Peyer's patch (tissue), 4 donors: ENCODE measurements at regions not wholly inside any gene's neighbourhood (a gene's known extent, or its start where the extent isn't known, plus 50 kb on each side); places are given as distances from the start of the nearest gene placed in this dataset.

Experiments used
- DNase-seq, 3 donors: peaks; one replicate each; pipeline ENCODE4 v3.0.0-alpha.2; 2017 to 2019
- H3K27ac ChIP-seq, 4 donors: fragments of 200-600 bp; sonication (generic); one replicate each; pipeline ENCODE4 v1.5.1; 2016 to 2019
- H3K27me3 ChIP-seq, 2 donors: fragments of 200-600 bp; sonication (generic); one replicate each; pipeline ENCODE4 v1.5.1; 2019
- H3K36me3 ChIP-seq, 3 donors: fragments of 200-600 bp; sonication (generic); one replicate each; pipeline ENCODE4 v1.5.1; 2016 to 2019
- H3K4me1 ChIP-seq, 4 donors: fragments of 200-600 bp; sonication (generic); one replicate each; pipeline ENCODE4 v1.5.1; 2016 to 2019
- H3K4me3 ChIP-seq, 4 donors: fragments of 200-600 bp; sonication (generic); 1 replicate in 3 of 4; 2 replicates in 1 of 4; pipeline ENCODE4 v1.5.1; 2016 to 2019; ENCODE audit warnings: mild to moderate bottlenecking in 1 of 4
- H3K9me3 ChIP-seq, 4 donors: fragments of 200-600 bp; sonication (generic); one replicate each; pipeline ENCODE4 v1.5.1; 2016 to 2019; ENCODE audit warnings: mild to moderate bottlenecking in 1 of 4
- CTCF ChIP-seq, 6 experiments: fragments of 450-650 bp in 4 of 6; fragments of 200-600 bp in 2 of 6; sonication (generic) in 1 of 6; IDR thresholded peaks; one replicate each; pipeline ENCODE4 v1.5.1; 2017 to 2019; ENCODE audit warnings: antibody characterized with exemption in 6 of 6, mild to moderate bottlenecking in 3 of 6, moderate library complexity in 1 of 6
- POLR2A ChIP-seq, 2 donors: fragments of 450-650 bp; IDR thresholded peaks; one replicate each; pipeline ENCODE4 v1.5.1; 2017; ENCODE audit warnings: antibody characterized with exemption in 2 of 2, mild to moderate bottlenecking in 2 of 2, moderate library complexity in 2 of 2

- no peaks in the 10 kb centered on the region for H3K36me3 ChIP-seq
- DNase-seq: no peak
- TF ChIP-seq CTCF (IDR thresholded peaks at IDR 0.05): no peak
- no peak for TF ChIP-seq POLR2A (IDR thresholded peaks at IDR 0.05)
- H3K9me3 ChIP-seq: no peaks in the 10 kb centered on the region
- no peak overlapping the region for H3K27ac ChIP-seq
- no peaks in the 10 kb centered on the region for H3K27me3 ChIP-seq
- no peaks in the 10 kb centered on the region for H3K4me1 ChIP-seq
- no peak overlapping the region for H3K4me3 ChIP-seq
These were observed 130.6 kb upstream of the KCNJ16 start for GRCh38 chr17:69944406-69944805.

GRCh38 chr17:69945698-69946185 is 129.3 kb upstream of the KCNJ16 start:
- Histone ChIP-seq H3K4me1 (no peaks in the 10 kb centered on the region), H3K27ac (no peak overlapping the region), H3K4me3 (no peak overlapping the region), H3K27me3 (no peaks in the 10 kb centered on the region), H3K9me3 (no peaks in the 10 kb centered on the region), H3K36me3 (no peaks in the 10 kb centered on the region)
- DNase-seq: no peak
- TF ChIP-seq CTCF (IDR thresholded peaks at IDR 0.05) (no peak), POLR2A (IDR thresholded peaks at IDR 0.05) (no peak)

GRCh38 chr17:69947027-69947759 is 127.8 kb upstream of the KCNJ16 start:
- Histone ChIP-seq H3K9me3 (no peaks in the 10 kb centered on the region), H3K4me3 (no peak overlapping the region), H3K27me3 (no peaks in the 10 kb centered on the region), H3K4me1 (no peaks in the 10 kb centered on the region), H3K27ac (no peak overlapping the region), H3K36me3 (no peaks in the 10 kb centered on the region)
- no peak for DNase-seq
- TF ChIP-seq CTCF (IDR thresholded peaks at IDR 0.05): no peak
- TF ChIP-seq POLR2A (IDR thresholded peaks at IDR 0.05): no peak

DNA sequence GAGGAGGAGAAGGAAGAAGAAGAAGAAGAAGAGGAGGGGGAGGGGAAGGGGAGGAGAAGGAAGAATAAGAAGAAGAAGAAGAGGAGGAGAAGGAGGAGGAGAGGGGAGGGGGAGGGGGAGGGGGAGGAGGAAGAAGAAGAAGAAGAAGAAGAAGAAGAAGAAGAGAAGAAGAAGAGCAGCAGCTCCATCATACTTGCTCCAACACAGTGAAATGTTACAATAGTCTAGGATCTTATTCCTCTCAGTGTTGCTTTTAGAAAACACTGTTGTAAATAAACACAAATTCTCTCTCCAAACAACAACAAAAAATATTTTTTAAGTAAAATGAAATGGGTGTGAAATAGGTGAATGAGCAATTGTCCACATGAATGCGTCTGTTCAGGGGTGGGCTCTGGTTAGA is 126.6 kb upstream of the KCNJ16 start:
- H3K4me1 ChIP-seq: no peaks in the 10 kb centered on the region
- no peak for TF ChIP-seq POLR2A (IDR thresholded peaks at IDR 0.05)
- no peak for TF ChIP-seq CTCF (IDR thresholded peaks at IDR 0.05)
- no peak overlapping the region for H3K4me3 ChIP-seq
- no peaks in the 10 kb centered on the region for H3K9me3 ChIP-seq
- H3K27me3 ChIP-seq: no peaks in the 10 kb centered on the region
- no peaks in the 10 kb centered on the region for H3K36me3 ChIP-seq
- H3K27ac ChIP-seq: no peak overlapping the region
- no peak for DNase-seq

DNA sequence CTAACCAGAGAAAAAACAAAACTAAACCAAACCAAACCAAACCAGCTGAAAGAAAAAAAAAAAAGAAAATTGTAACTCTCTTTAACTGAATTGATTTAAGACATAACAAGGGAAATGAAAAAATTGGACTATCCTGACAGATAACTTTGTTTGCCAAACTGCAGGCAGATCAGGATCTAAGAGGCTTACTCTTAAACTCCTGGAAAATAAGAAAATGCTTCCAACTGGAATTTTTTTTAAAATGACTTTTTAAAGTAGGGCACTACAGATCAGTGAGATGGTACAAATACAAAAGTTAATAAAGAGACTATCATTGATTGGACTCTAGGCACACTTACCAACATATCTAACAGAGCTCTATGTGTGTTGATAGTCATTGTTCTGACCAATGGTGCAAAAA is 125.5 kb upstream of the KCNJ16 start:
- TF ChIP-seq CTCF (IDR thresholded peaks at IDR 0.05): no peak
- TF ChIP-seq POLR2A (IDR thresholded peaks at IDR 0.05): no peak
- Histone ChIP-seq H3K4me1 (no peaks in the 10 kb centered on the region), H3K27me3 (no peaks in the 10 kb centered on the region), H3K27ac (no peak overlapping the region), H3K4me3 (no peak overlapping the region), H3K36me3 (no peaks in the 10 kb centered on the region), H3K9me3 (no peaks in the 10 kb centered on the region)
- DNase-seq: no peak
